Mesendoderm (in vitro differentiated cells): ENCODE measurements at regions not wholly inside any gene's neighbourhood (a gene's known extent, or its start where the extent isn't known, plus 50 kb on each side); places are given as distances from the start of the nearest gene placed in this dataset.

Experiments
- DNase-seq: peaks from one replicate; pipeline ENCODE4 v3.0.0; 2013
- H2AK5ac ChIP-seq: 2 replicates; pipeline ENCODE4 v1.6.1; 2013; ENCODE audit warnings: low read length, inconsistent platforms
- H2BK120ac ChIP-seq: 2 replicates; pipeline ENCODE4 v1.6.1; 2013; ENCODE audit warnings: low read depth, mild to moderate bottlenecking, low read length, moderate library complexity, mixed read lengths
- H2BK15ac ChIP-seq: replicated peaks from 2 replicates; pipeline ENCODE4 v1.6.1; 2013; ENCODE audit warnings: low read depth, mild to moderate bottlenecking, moderate library complexity
- H2BK5ac ChIP-seq: 2 replicates; pipeline ENCODE4 v1.6.1; 2013; ENCODE audit warnings: low read length, inconsistent platforms
- H3K18ac ChIP-seq: 2 replicates; pipeline ENCODE4 v1.6.1; 2013; ENCODE audit warnings: mild to moderate bottlenecking, low read length, mixed read lengths
- H3K23ac ChIP-seq: one replicate; pipeline ENCODE4 v1.6.1; 2013; ENCODE audit warnings: low read length
- H3K27ac ChIP-seq: 2 replicates; pipeline ENCODE4 v1.5.1; 2013; ENCODE audit warnings: low read depth, mild to moderate bottlenecking, inconsistent platforms, low read length, moderate library complexity
- H3K27me3 ChIP-seq: 2 replicates; pipeline ENCODE4 v1.6.1; 2013; ENCODE audit warnings: low read length, control low read depth, mild to moderate bottlenecking, inconsistent platforms; ENCODE audit not compliant: insufficient read depth, poor library complexity
- H3K36me3 ChIP-seq: 2 replicates; pipeline ENCODE4 v1.6.1; 2013; ENCODE audit warnings: low read length, inconsistent platforms; ENCODE audit not compliant: control insufficient read depth, insufficient read depth
- H3K4ac ChIP-seq: one replicate; pipeline ENCODE4 v1.6.1; 2013; ENCODE audit warnings: low read depth, mild to moderate bottlenecking, low read length, moderate library complexity
- H3K4me1 ChIP-seq: 2 replicates; pipeline ENCODE4 v1.6.1; 2013; ENCODE audit warnings: low read depth, low read length, inconsistent platforms; ENCODE audit not compliant: control insufficient read depth
- H3K4me2 ChIP-seq: 2 replicates; pipeline ENCODE4 v1.6.1; 2013; ENCODE audit warnings: low read length
- H3K4me3 ChIP-seq: 2 replicates; pipeline ENCODE4 v1.5.1; 2013; ENCODE audit warnings: mild to moderate bottlenecking, low read length
- H3K56ac ChIP-seq: one replicate; pipeline ENCODE4 v1.6.1; 2013; ENCODE audit warnings: low read length
- H3K79me1 ChIP-seq: 2 replicates; pipeline ENCODE4 v1.6.1; 2013; ENCODE audit warnings: low read length, inconsistent platforms
- H3K79me2 ChIP-seq: 2 replicates; pipeline ENCODE4 v1.6.1; 2013; ENCODE audit warnings: mild to moderate bottlenecking, low read length; ENCODE audit not compliant: control insufficient read depth, insufficient read depth
- H3K9ac ChIP-seq: 2 replicates; pipeline ENCODE4 v1.6.1; 2013; ENCODE audit warnings: low read length, inconsistent platforms
- H4K5ac ChIP-seq: one replicate; pipeline ENCODE4 v1.6.1; 2013; ENCODE audit warnings: low read length
- H4K8ac ChIP-seq: one replicate; pipeline ENCODE4 v1.6.1; 2013; ENCODE audit warnings: low read depth, mild to moderate bottlenecking, control low read depth, low read length, moderate library complexity
- WGBS: extraction: QIAGEN DNeasy Blood & Tissue Kit; methylation state at CpG from one replicate; pipeline ENCODE4 v1.1.7; 2013; ENCODE audit warnings: low lambda C conversion rate, missing lambda C conversion rate; ENCODE audit not compliant: insufficient coverage; ENCODE audit errors: extremely low coverage; 5-methylcytosine and 5-hydroxymethylcytosine counted together

DNA sequence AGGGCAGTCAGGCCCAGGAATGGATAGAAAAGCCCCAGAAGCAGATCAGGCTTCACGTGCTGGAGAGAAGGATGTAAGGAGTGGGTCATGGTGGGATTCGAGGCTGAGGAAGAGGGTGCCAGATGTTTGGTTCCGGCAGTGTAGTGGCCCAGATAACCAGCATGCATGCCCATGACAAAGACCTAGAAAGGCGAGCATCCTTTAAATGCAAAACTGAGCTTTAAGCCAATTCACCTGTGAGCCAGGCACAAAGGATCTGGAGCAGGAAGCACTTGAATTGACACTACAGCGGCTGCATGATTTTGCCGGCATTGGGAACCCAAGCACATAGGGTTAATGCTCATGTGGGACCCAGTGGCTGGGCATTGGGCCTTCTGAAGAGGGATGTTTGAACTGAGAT, 185.5 kb downstream of the TRIM29 start:
- no peaks in the 10 kb centered on the region for H3K79me2 ChIP-seq
- no peak overlapping the region for H3K18ac ChIP-seq
- no peak overlapping the region for H4K8ac ChIP-seq
- no peak overlapping the region for H3K9ac ChIP-seq
- no peak overlapping the region for H2BK5ac ChIP-seq
- DNase-seq: no peak
- no peak overlapping the region for H3K4me3 ChIP-seq
- no peaks in the 10 kb centered on the region for H3K4me1 ChIP-seq
- no peaks in the 10 kb centered on the region for H3K36me3 ChIP-seq
- no peak overlapping the region for H3K23ac ChIP-seq
- no peaks in the 10 kb centered on the region for H3K79me1 ChIP-seq
- H3K27me3 ChIP-seq: no peaks in the 10 kb centered on the region
- no CpG with 5 or more reads among the region's 6 CpGs for WGBS
- no peak overlapping the region for H3K56ac ChIP-seq
- no peak overlapping the region for H2AK5ac ChIP-seq
- H2BK120ac ChIP-seq: no peak overlapping the region
- H3K27ac ChIP-seq: no peak overlapping the region
- H2BK15ac ChIP-seq: no peak overlapping the region
- H3K4ac ChIP-seq: no peak overlapping the region
- no peak overlapping the region for H3K4me2 ChIP-seq
- H4K5ac ChIP-seq: no peak overlapping the region

DNA sequence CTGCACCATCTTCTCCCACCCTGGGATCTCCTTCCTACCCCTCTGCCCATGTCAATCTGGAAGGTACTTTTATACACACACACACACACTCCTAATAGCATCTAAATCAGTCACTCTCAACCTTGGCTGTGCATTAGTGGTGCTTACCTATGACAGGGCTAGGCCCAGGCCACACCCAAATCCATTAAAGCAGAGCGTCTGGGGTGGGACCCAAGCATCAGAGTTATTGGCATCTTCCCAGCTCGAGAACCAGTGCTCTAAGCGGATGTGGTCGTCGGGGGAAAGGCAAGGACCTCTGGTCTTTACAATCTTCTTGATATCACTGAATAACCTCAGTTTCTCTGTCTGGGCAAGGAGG, 194.6 kb downstream of the TRIM29 start:
- Histone ChIP-seq H3K27me3 (no peaks in the 10 kb centered on the region), H2BK5ac (no peak overlapping the region), H3K23ac (no peak overlapping the region), H3K4ac (no peak overlapping the region), H3K27ac (no peak overlapping the region), H3K4me2 (no peak overlapping the region), H2BK120ac (no peak overlapping the region), H3K79me2 (no peaks in the 10 kb centered on the region), H3K18ac (no peak overlapping the region), H4K5ac (no peak overlapping the region), H3K4me3 (no peak overlapping the region), H3K36me3 (no peaks in the 10 kb centered on the region), H2BK15ac (no peak overlapping the region), H4K8ac (no peak overlapping the region), H3K56ac (no peak overlapping the region), H3K79me1 (no peaks in the 10 kb centered on the region), H3K4me1 (peaks cover 2% of the 10 kb centered on the region), H3K9ac (no peak overlapping the region), H2AK5ac (no peak overlapping the region)
- no peak for DNase-seq
- WGBS: no CpG with 5 or more reads among the region's 5 CpGs

DNA sequence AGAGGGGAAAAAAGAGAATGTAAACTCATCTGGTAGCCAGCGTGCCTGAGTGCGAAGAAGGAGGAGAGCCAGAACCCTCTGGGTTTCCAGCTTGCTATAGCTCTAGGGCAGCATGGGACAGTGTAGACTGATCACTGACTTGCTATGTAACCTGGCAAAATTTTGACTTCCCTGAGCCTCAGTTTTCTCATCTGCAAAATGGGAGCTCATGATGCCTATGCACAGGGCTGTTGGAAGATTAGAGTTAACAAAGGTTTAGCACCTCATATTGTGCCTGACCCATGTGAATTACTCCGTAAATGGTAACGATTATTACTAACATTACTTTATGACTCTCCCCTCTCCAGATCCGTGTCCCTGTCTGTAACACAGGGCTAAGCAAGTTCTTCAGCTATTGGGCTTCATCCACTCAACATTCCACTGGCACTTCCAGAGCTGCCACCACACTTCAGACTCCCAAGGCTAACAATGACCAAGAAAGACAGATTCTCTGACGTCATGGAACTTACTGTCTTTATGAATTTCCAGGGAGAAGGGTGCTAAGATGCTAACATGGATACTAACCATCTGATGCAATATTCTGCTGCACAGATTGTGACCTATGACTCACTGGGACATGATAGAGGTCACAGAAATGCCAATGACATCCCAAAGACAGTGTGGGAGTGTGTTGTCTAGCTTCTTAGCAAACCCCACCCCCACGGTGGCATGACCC, 195.2 kb downstream of the TRIM29 start:
- Histone ChIP-seq H3K79me1 (no peaks in the 10 kb centered on the region), H4K5ac (no peak overlapping the region), H3K27ac (no peak overlapping the region), H3K4me2 (no peak overlapping the region), H3K9ac (no peak overlapping the region), H3K23ac (no peak overlapping the region), H2BK5ac (no peak overlapping the region), H2BK120ac (no peak overlapping the region), H3K36me3 (no peaks in the 10 kb centered on the region), H4K8ac (no peak overlapping the region), H3K56ac (no peak overlapping the region), H2BK15ac (no peak overlapping the region), H3K4me1 (peaks cover 2% of the 10 kb centered on the region), H3K79me2 (no peaks in the 10 kb centered on the region), H2AK5ac (no peak overlapping the region), H3K27me3 (no peaks in the 10 kb centered on the region), H3K18ac (no peak overlapping the region), H3K4me3 (no peak overlapping the region), H3K4ac (no peak overlapping the region)
- DNase-seq: no peak
- WGBS: no CpG with 5 or more reads among the region's 7 CpGs

DNA sequence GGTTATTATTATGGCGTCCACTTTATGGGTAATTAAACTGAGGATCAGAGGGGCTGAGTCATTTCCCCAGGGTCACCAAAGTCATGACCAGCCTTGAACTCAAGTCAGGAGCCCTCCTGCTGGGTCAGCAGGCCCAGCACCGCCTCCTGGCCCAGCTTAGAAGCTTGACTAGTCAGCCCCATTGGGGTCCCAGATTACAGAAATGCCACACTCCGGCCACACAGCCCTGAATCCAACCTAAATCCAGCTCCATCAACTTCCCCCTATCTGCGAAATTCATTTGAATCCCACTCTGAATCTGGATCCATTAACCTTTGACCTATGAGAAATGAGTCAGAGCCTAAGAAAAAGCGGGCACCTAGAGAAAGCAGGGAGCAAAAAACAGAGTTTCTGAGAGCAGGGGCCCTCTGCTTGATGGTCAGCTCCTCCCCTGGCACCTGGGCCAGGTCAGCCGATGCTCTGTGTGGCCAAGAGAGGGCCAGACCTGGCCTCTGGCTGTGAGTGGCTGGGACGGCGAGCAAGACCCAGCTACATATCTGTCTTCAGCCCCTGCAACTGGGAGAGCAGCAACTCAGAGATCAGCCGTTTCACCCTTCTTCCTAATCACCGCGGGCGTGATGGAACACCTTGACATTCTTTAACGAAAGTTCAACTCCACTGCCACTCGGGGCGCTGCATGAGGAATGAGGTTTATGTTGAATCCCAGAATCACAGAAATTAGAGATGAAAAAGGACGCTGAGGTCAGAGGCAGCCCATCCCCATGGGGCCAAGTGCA, 196.1 kb downstream of the TRIM29 start:
- Histone ChIP-seq H3K27ac (no peak overlapping the region), H3K27me3 (no peaks in the 10 kb centered on the region), H3K18ac (no peak overlapping the region), H3K36me3 (no peaks in the 10 kb centered on the region), H3K23ac (no peak overlapping the region), H2BK120ac (no peak overlapping the region), H3K79me1 (no peaks in the 10 kb centered on the region), H3K4me3 (no peak overlapping the region), H3K9ac (no peak overlapping the region), H2AK5ac (no peak overlapping the region), H4K8ac (no peak overlapping the region), H3K56ac (no peak overlapping the region), H3K4ac (no peak overlapping the region), H3K79me2 (no peaks in the 10 kb centered on the region), H4K5ac (no peak overlapping the region), H3K4me2 (no peak overlapping the region), H2BK15ac (no peak overlapping the region), H2BK5ac (no peak overlapping the region), H3K4me1 (peaks cover 2% of the 10 kb centered on the region)
- no CpG with 5 or more reads among the region's 16 CpGs for WGBS
- peak; percentile 59 for DNase-seq

DNA sequence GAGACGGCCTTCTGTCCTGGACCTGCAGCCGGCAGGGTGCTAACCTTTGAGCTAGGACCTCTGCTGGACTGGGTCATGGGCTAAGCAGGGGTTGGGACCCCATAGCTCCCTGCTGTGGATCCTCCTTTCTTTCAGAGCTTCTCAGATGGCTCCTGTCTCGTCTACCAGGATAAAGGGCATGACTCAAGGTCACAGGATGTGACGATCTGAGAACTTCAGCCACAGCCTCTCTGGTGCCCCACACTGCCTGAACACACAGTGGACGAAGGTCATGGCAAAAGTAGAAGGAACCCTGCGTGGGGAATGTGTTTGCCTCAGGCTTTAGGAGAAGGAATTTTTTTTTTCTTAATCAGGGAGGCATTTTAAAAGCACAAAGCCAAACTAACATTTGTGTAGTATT, 196.7 kb downstream of the TRIM29 start:
- H3K27me3 ChIP-seq: no peaks in the 10 kb centered on the region
- no peak overlapping the region for H4K5ac ChIP-seq
- no peak overlapping the region for H3K23ac ChIP-seq
- no peaks in the 10 kb centered on the region for H3K36me3 ChIP-seq
- H2BK120ac ChIP-seq: no peak overlapping the region
- no peak overlapping the region for H3K18ac ChIP-seq
- no peak overlapping the region for H2BK15ac ChIP-seq
- H4K8ac ChIP-seq: no peak overlapping the region
- H3K4me1 ChIP-seq: peaks cover 2% of the 10 kb centered on the region
- no peak for DNase-seq
- no peak overlapping the region for H3K56ac ChIP-seq
- H2BK5ac ChIP-seq: no peak overlapping the region
- no peak overlapping the region for H2AK5ac ChIP-seq
- H3K79me1 ChIP-seq: no peaks in the 10 kb centered on the region
- H3K79me2 ChIP-seq: no peaks in the 10 kb centered on the region
- WGBS: no CpG with 5 or more reads among the region's 6 CpGs
- no peak overlapping the region for H3K27ac ChIP-seq
- no peak overlapping the region for H3K9ac ChIP-seq
- no peak overlapping the region for H3K4me2 ChIP-seq
- H3K4ac ChIP-seq: no peak overlapping the region
- H3K4me3 ChIP-seq: no peak overlapping the region
